GM12873 (cell line): ENCODE measurements at regions not wholly inside any gene's neighbourhood (a gene's known extent, or its start where the extent isn't known, plus 50 kb on each side); places are given as distances from the start of the nearest gene placed in this dataset.

Experiments
- CTCF ChIP-seq: IDR thresholded peaks from 2 replicates; pipeline ENCODE4 v1.5.1; 2012; ENCODE audit warnings: low read depth, mild to moderate bottlenecking, moderate library complexity, low read length, control low read depth; ENCODE audit not compliant: insufficient read depth; ENCODE audit errors: missing control alignments

DNA sequence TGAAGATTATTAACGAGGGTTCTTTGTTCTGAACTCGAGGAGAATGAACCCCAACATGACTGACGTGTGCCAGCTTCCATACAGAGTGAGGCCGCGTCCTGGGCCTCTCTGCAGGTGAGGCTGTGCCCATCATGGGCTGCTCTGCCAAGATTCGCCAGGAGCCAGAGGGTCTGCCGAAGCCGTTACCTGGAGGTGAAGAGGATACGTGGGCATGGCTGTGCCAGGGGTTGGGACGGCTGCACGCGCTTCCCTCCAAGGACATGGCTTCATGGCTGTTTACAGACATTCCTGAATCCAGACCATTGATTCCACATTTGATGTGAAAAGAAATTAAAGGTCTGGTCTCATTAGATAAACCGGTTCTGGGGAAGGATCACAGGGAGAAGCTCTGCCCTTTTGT is 211.4 kb upstream of the SALL3 start:
- TF ChIP-seq CTCF: no peak

DNA sequence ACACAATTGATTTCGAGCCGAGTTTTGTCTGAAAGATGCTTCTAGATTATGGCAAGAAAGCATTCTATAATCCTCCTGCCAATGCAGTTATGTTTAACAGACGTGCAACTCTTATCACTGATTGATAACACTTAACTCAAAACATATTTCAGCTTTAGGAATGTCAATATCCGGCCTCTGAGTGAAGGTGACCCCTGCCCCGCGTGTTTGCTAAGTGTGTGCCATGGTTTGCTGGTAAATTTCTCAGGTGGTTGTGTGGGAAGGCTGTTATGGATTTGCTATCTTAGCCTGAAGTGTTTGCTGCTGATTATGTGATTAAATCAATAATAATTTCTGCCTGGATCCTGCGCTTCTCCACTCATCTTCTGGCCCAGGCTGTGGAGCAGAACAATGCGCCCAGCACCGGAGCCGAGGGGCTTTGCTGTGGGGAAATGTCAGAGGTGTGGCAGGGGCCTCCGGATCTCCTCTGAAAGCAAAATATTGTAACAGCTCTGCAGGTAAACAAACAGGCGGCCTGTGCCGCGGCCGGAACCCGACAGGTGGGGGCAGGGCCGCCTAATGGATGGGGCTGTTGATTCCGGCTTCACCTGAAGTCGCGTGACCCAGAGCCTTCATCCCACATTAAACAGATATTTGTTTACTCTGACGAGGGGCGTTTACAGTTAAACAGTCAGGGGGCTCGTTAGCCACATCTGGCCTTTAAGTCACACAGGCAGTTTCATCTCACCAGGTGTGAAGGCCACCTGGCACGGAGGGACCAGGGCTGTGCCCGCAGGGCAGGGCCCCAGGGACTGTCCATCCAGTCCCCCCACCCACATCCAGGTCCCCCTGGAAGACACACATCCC is 210.7 kb upstream of the SALL3 start:
- no peak for TF ChIP-seq CTCF

- TF ChIP-seq CTCF: no peak
Observed at GRCh38 chr18:78769502-78770105, 210.0 kb upstream of the SALL3 start.

- no peak for TF ChIP-seq CTCF
Observed at GRCh38 chr18:78770139-78770822, 209.3 kb upstream of the SALL3 start.

DNA sequence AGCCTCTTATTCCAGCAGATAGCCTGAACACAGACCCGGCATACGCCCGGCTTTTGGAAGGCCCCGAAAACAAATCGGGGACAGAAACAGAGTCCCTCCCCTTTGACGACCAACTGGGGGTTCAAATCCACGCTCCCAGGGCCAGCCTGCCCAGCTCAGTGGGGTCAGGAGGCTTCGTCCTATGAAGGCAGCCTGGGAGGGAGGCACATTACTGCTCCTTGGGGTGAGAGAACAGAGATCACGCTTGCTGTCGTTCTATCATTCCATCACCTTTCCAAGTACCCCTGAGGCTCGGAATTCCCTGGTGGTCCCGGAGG is 208.8 kb upstream of the SALL3 start:
- TF ChIP-seq CTCF: no peak

- no peak for TF ChIP-seq CTCF
Observed at GRCh38 chr18:78771496-78772359, 207.9 kb upstream of the SALL3 start.
